HepG2 (cell line): ENCODE measurements at regions not wholly inside any gene's neighbourhood (a gene's known extent, or its start where the extent isn't known, plus 50 kb on each side); places are given as distances from the start of the nearest gene placed in this dataset.

ENCODE experiments used
- ATAC-seq: fragments of 200-7000 bp; cut with Tn5 transposase; 3 replicates; pipeline ENCODE4 v1.9.1; 2020; ENCODE audit warnings: mild to moderate bottlenecking, moderate library complexity
- BruUV-seq: library from RNA; stranded (reverse); fragments of 400-500 nt; replicated peaks from 2 replicates; lab custom pipeline; 2021; lab: Mats Ljungman, UMichigan
- CTCF ChIA-PET: fragments of 300-600 bp; formaldehyde crosslinking; extraction: SDS; loops from one replicate; lab custom pipeline; 2021; ENCODE audit warnings: low total read pairs, inconsistent platforms, low intra/inter-chr PET ratio; lab: Yijun Ruan, JAX
- POLR2A ChIA-PET: fragments of 350-600 bp; sonication (Branson Sonifier 250); formaldehyde crosslinking; loops from one replicate; lab custom pipeline; 2020; ENCODE audit warnings: antibody characterized with exemption, inconsistent platforms; lab: Yijun Ruan, JAX
- DNase-seq: peaks from one replicate; pipeline ENCODE4 v3.0.0-alpha.2; 2015; ENCODE audit warnings: low spot score
- FAIRE-seq: peaks from 3 replicates; lab custom pipeline; 2011; peaks lifted over from hg19 to GRCh38; lab: Jason Lieb, UNC
- H2AFZ ChIP-seq: one replicate; pipeline ENCODE4 v1.6.1; 2011; ENCODE audit warnings: low read length, inconsistent platforms
- H3K27ac ChIP-seq: fragments of 300-600 bp; 3 replicates; pipeline ENCODE4 v1.8.0; 2011; ENCODE audit warnings: mixed run types, mild to moderate bottlenecking, mixed read lengths, low read length, inconsistent platforms; ENCODE audit not compliant: insufficient read depth; ENCODE audit errors: extremely low read length
- H3K27me3 ChIP-seq, 2 experiments: fragments of 200-600 bp in 1 of 2; 2 replicates in 1 of 2; 3 replicates in 1 of 2; pipeline versions ENCODE4 v1.6.0 to v1.8.0; 2011; ENCODE audit warnings: low read length in 2 of 2, mild to moderate bottlenecking in 2 of 2, moderate library complexity in 2 of 2, inconsistent platforms in 1 of 2; ENCODE audit not compliant: insufficient read depth in 2 of 2, control insufficient read depth in 1 of 2
- H3K36me3 ChIP-seq, 2 experiments: fragments of 200-600 bp in 1 of 2; replicated peaks in 1 of 2; 2 replicates in 1 of 2; 3 replicates in 1 of 2; pipeline versions ENCODE4 v1.5.1 to v1.8.0; 2011; ENCODE audit warnings: low read length in 2 of 2, inconsistent platforms in 1 of 2; ENCODE audit not compliant: insufficient read depth in 2 of 2, control insufficient read depth in 1 of 2
- H3K4me1 ChIP-seq: 2 replicates; pipeline ENCODE4 v1.5.1; 2012; ENCODE audit warnings: low read length, inconsistent platforms; ENCODE audit not compliant: insufficient read depth
- H3K4me2 ChIP-seq: 2 replicates; pipeline ENCODE4 v1.6.0; 2011; ENCODE audit warnings: low read depth, low read length, inconsistent platforms
- H3K4me3 ChIP-seq, 3 experiments: fragments of 200-600 bp in 1 of 3; sonication (generic), shearing (Covaris generic) in 1 of 3; replicated peaks in 1 of 3; 2 replicates each; pipeline ENCODE4 v1.5.1; 2011 to 2016; ENCODE audit warnings: low read length in 3 of 3, inconsistent platforms in 2 of 3, low read depth in 2 of 3, mild to moderate bottlenecking in 2 of 3, control low read depth in 1 of 3, mixed read lengths in 1 of 3; ENCODE audit not compliant: insufficient read depth in 1 of 3
- H3K79me2 ChIP-seq: one replicate; pipeline ENCODE4 v1.6.1; 2011; ENCODE audit warnings: low read length, inconsistent platforms; ENCODE audit not compliant: insufficient read depth
- H3K9ac ChIP-seq: 2 replicates; pipeline ENCODE4 v1.6.0; 2011; ENCODE audit warnings: mild to moderate bottlenecking, low read depth, low read length, inconsistent platforms; ENCODE audit not compliant: insufficient read depth
- H3K9me3 ChIP-seq: 2 replicates; pipeline ENCODE4 v1.5.1; 2012; ENCODE audit warnings: mild to moderate bottlenecking, low read length
- H4K20me1 ChIP-seq: 2 replicates; pipeline ENCODE4 v1.6.0; 2011; ENCODE audit warnings: inconsistent platforms, mild to moderate bottlenecking, low read length, moderate library complexity; ENCODE audit not compliant: insufficient read depth
- MTA3 ChIP-seq: sonication (generic); formaldehyde crosslinking; IDR thresholded peaks from 2 replicates; pipeline ENCODE4 v1.4.0; 2020; ENCODE audit warnings: missing genetic modification reagents
- MXI1 ChIP-seq: IDR thresholded peaks from 3 replicates; pipeline ENCODE4 v1.6.1; 2012; ENCODE audit warnings: low read depth, low read length, inconsistent platforms, borderline replicate concordance
- NBN ChIP-seq: fragments of 450-650 bp; conservative IDR thresholded peaks from 2 replicates; pipeline ENCODE4 v1.6.1; 2017
- RXRA ChIP-seq: sonication (generic); formaldehyde crosslinking; IDR thresholded peaks from 2 replicates; pipeline ENCODE4 v1.5.1; 2020; ENCODE audit warnings: missing genetic modification reagents
- SOX13 ChIP-seq, 3 experiments: fragments of 450-650 bp in 1 of 3; sonication (generic) in 1 of 3; formaldehyde crosslinking in 1 of 3; IDR thresholded peaks in 2 of 3; conservative IDR thresholded peaks in 1 of 3; 2 replicates each; pipeline versions ENCODE4 v1.5.0 to v1.6.1; 2016 to 2020; ENCODE audit warnings: antibody characterized with exemption in 1 of 3, mild to moderate bottlenecking in 1 of 3, missing compliant biosample characterization in 1 of 3, missing genetic modification reagents in 1 of 3, moderate library complexity in 1 of 3
- ZNF335 ChIP-seq: sonication (generic); formaldehyde crosslinking; IDR thresholded peaks from 2 replicates; pipeline ENCODE4 v1.4.0; 2020; ENCODE audit warnings: missing genetic modification reagents
- ZNF773 ChIP-seq: sonication (generic); formaldehyde crosslinking; IDR thresholded peaks from 2 replicates; pipeline ENCODE4 v1.4.0; 2020; ENCODE audit warnings: missing genetic modification reagents, borderline replicate concordance
- ZSCAN30 ChIP-seq: sonication (generic); formaldehyde crosslinking; IDR thresholded peaks from 2 replicates; pipeline ENCODE4 v1.5.0; 2020; ENCODE audit warnings: mild to moderate bottlenecking, missing genetic modification reagents
- WGBS: methylation state at CpG from one replicate; pipeline ENCODE4 v1.1.6; 2017; ENCODE audit warnings: low lambda C conversion rate; 5-methylcytosine and 5-hydroxymethylcytosine counted together
- in situ Hi-C: cut with HindIII; loops from 2 replicates; pipeline ENCODE4 v1.10.0; 2017; ENCODE audit warnings: low pct_unique_long_range_greater_than_20kb; ENCODE audit not compliant: extremely low pct_ligation_motif_present
- intact Hi-C: fragments of 100-400 bp; cut with micrococcal nuclease; formaldehyde crosslinking; loops from one replicate; pipeline ENCODE4 v1.10.0; 2022; ENCODE audit not compliant: unreplicated experiment

DNA sequence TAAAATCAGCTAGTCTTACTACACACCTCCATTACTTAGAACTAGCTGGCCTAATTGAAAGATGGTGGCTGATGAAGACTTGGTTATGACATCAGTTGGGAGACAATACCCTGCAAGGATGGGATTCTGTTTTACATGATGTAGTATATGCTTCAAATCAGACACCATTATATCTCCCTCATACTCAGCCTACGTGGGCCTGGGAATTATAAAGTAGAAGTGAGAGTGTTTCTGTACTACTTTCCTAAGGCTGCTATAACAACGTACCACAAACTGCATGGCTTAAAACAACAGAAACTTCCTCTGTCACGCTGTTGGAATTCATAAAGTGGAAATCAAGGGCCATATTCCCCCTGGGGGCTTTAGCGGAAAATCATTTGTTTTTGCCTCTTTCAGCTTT, 190.4 kb downstream of the PAH start:
- intact Hi-C loops, result no loop called here
- CTCF ChIA-PET, result no interaction called here
- 4% methylated on average over 4 of the region's 4 CpGs for WGBS
- H2AFZ ChIP-seq, result no peak overlapping the region
- H3K79me2 ChIP-seq, result no peaks in the 10 kb centered on the region
- no peak for DNase-seq
- H3K27ac ChIP-seq, result no peak overlapping the region
- no peaks in the 10 kb centered on the region for H3K27me3 ChIP-seq
- no peaks in the 10 kb centered on the region for H4K20me1 ChIP-seq
- no peak for TF ChIP-seq MTA3 (CRISPR knock-in tag)
- no peaks in the 10 kb centered on the region for H3K36me3 ChIP-seq
- BruUV-seq, result no TSS peak
- no peaks in the 10 kb centered on the region for H3K9me3 ChIP-seq
- no peak overlapping the region for H3K4me2 ChIP-seq
- FAIRE-seq, result no peak
- POLR2A ChIA-PET, result no interaction called here
- ATAC-seq, result no peak
- in situ Hi-C loops, result no loop called here
- no peaks in the 10 kb centered on the region for H3K4me1 ChIP-seq
- H3K9ac ChIP-seq, result no peak overlapping the region
- H3K4me3 ChIP-seq, result no peak overlapping the region

DNA sequence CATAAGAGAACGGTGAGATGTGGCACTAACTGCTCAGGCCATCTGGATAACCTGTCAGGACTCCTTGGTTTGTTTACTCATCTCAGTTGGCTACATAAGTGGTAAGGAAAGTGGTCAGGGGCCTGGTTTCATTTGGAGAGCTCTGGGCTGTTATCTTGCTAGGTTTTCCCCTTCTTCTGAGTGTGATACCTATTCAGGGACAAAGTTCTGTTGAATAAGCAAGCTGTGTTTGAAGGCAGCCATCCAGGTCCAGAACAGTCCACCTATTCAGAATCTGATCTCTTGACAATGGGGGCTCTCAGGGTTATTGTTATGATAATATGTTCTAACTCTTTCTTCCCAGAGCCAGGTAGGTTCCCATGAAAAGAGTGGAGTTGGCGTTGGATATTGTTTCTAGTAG, 194.9 kb downstream of the PAH start:
- Histone ChIP-seq H3K79me2 (no peaks in the 10 kb centered on the region), H3K4me2 (no peak overlapping the region), H3K9me3 (no peaks in the 10 kb centered on the region), H3K4me3 (no peak overlapping the region), H3K36me3 (no peaks in the 10 kb centered on the region), H3K4me1 (no peaks in the 10 kb centered on the region), H3K27ac (no peak overlapping the region), H3K9ac (no peak overlapping the region), H2AFZ (no peak overlapping the region), H3K27me3 (no peaks in the 10 kb centered on the region; a peak in 1 of 5 replicates), H4K20me1 (no peaks in the 10 kb centered on the region)
- DNase-seq (no peak), FAIRE-seq (no peak), ATAC-seq (no peak)
- WGBS, result 21% methylated on average over 2 of the region's 2 CpGs
- intact Hi-C loops, result no loop called here
- in situ Hi-C loops, result loop anchor here (25.0 kb wide), 1 partner anchor 785 kb away; no protein-coding TSS in a partner anchor
- BruUV-seq, result no TSS peak
- ChIA-PET CTCF (no interaction called here), POLR2A (no interaction called here)
- TF ChIP-seq MTA3 (CRISPR knock-in tag), result no peak
- TF ChIP-seq SOX13 (IDR thresholded peaks at IDR 0.05), result no peak
- TF ChIP-seq SOX13 (CRISPR knock-in tag; conservative IDR thresholded peaks at IDR 0.05 in 1 of 2, IDR thresholded peaks at IDR 0.05 in 1 of 2), result no peak
- no peak for TF ChIP-seq NBN
- TF ChIP-seq ZSCAN30 (CRISPR knock-in tag), result no peak
- TF ChIP-seq RXRA, result no peak
- no peak for TF ChIP-seq ZNF773 (CRISPR knock-in tag)
- no peak for TF ChIP-seq ZNF335 (CRISPR knock-in tag)
- TF ChIP-seq MXI1, result no peak
